NCI-H2227 (cell line): ENCODE measurements at regions not wholly inside any gene's neighbourhood (a gene's known extent, or its start where the extent isn't known, plus 50 kb on each side); places are given as distances from the start of the nearest gene placed in this dataset.
A peak's percentile ranks its signal among the peaks of the same experiment; 100 is the strongest.

Source experiments
- DNase-seq: peaks from one replicate; lab custom pipeline; 2025; ENCODE audit not compliant: unreplicated experiment; lab: John Stamatoyannopoulos, UW

- DNase-seq: no peak
Measured at GRCh38 chr1:80056179-80056578, 1049.6 kb upstream of the ADGRL4 start.

- DNase-seq: peak; percentile 3
Measured at GRCh38 chr1:80054129-80054528, 1047.6 kb upstream of the ADGRL4 start.

- no peak for DNase-seq
Measured at GRCh38 chr1:80053613-80054012, 1047.1 kb upstream of the ADGRL4 start.

GRCh38 chr1:80050523-80050922 lies 1044.0 kb upstream of the ADGRL4 start:
- DNase-seq: no peak

GRCh38 chr1:80050085-80050484 lies 1043.6 kb upstream of the ADGRL4 start:
- DNase-seq: no peak

GRCh38 chr1:80048716-80049115 lies 1042.2 kb upstream of the ADGRL4 start:
- DNase-seq: no peak

- no peak for DNase-seq
Measured at GRCh38 chr1:80047791-80048190, 1041.3 kb upstream of the ADGRL4 start.

- DNase-seq: no peak
Measured at GRCh38 chr1:80044662-80045061, 1038.1 kb upstream of the ADGRL4 start.

- DNase-seq: no peak
Measured at GRCh38 chr1:80036690-80037432, 1030.3 kb upstream of the ADGRL4 start.

GRCh38 chr1:80023358-80023757 lies 1016.8 kb upstream of the ADGRL4 start:
- no peak for DNase-seq

- no peak for DNase-seq
Measured at GRCh38 chr1:80021891-80022290, 1015.4 kb upstream of the ADGRL4 start.

GRCh38 chr1:80018348-80018747 lies 1011.8 kb upstream of the ADGRL4 start:
- no peak for DNase-seq

GRCh38 chr1:80008934-80009333 lies 1002.4 kb upstream of the ADGRL4 start:
- no peak for DNase-seq

GRCh38 chr1:80003250-80003649 lies 996.7 kb upstream of the ADGRL4 start:
- DNase-seq: no peak

- DNase-seq: no peak
Measured at GRCh38 chr1:79988401-79988800, 981.9 kb upstream of the ADGRL4 start.

- DNase-seq: no peak
Measured at GRCh38 chr1:79982211-79982610, 975.7 kb upstream of the ADGRL4 start.

GRCh38 chr1:79981481-79981880 lies 975.0 kb upstream of the ADGRL4 start:
- no peak for DNase-seq

GRCh38 chr1:79979346-79979745 lies 972.8 kb upstream of the ADGRL4 start:
- DNase-seq: no peak

- no peak for DNase-seq
Measured at GRCh38 chr1:79976287-79976686, 969.8 kb upstream of the ADGRL4 start.

- DNase-seq: no peak
Measured at GRCh38 chr1:79974659-79975058, 968.1 kb upstream of the ADGRL4 start.

GRCh38 chr1:79969886-79970285 lies 963.4 kb upstream of the ADGRL4 start:
- no peak for DNase-seq

GRCh38 chr1:79966438-79966837 lies 959.9 kb upstream of the ADGRL4 start:
- DNase-seq: no peak

GRCh38 chr1:79959635-79960034 lies 953.1 kb upstream of the ADGRL4 start:
- no peak for DNase-seq
